Right ventricle myocardium inferior (tissue), 1 donor: ENCODE measurements at regions not wholly inside any gene's neighbourhood (a gene's known extent, or its start where the extent isn't known, plus 50 kb on each side); places are given as distances from the start of the nearest gene placed in this dataset.

Experiments
- ATAC-seq: fragments of 200-7000 bp; cut with Tn5 transposase; one replicate; pipeline ENCODE4 v1.9.1; 2020; ENCODE audit warnings: mild to moderate bottlenecking, moderate library complexity
- DNase-seq: peaks from one replicate; pipeline ENCODE4 v3.0.0; 2021; ENCODE audit errors: missing footprints
- intact Hi-C: fragments of 100-400 bp; cut with DNase I; formaldehyde crosslinking; loops from one replicate; pipeline ENCODE4 v1.11.0; 2022
- donor health status: DM: no; HTN: yes; CAD: no; lungs with severe emphysema.

- no peak for ATAC-seq
- intact Hi-C loops, result no loop called here
- no peak for DNase-seq
These were observed 344.9 kb upstream of the MKI67 start for GRCh38 chr10:128471151-128471550.

- DNase-seq (no peak), ATAC-seq (no peak)
- intact Hi-C loops, result no loop called here
These were observed 346.0 kb upstream of the MKI67 start for GRCh38 chr10:128472196-128472595.

- ATAC-seq (no peak), DNase-seq (no peak)
- intact Hi-C loops, result no loop called here
These were observed 347.2 kb upstream of the MKI67 start for GRCh38 chr10:128473396-128473795.

GRCh38 chr10:128473911-128474310, 347.7 kb upstream of the MKI67 start:
- ATAC-seq (no peak), DNase-seq (no peak)
- intact Hi-C loops, result no loop called here

GRCh38 chr10:128474571-128474970, 348.3 kb upstream of the MKI67 start:
- intact Hi-C loops, result no loop called here
- ATAC-seq (no peak), DNase-seq (no peak)

GRCh38 chr10:128475686-128476367, 349.6 kb upstream of the MKI67 start:
- DNase-seq (no peak), ATAC-seq (no peak)
- intact Hi-C loops, result no loop called here

GRCh38 chr10:128476368-128476725, 350.1 kb upstream of the MKI67 start:
- no peak for ATAC-seq
- intact Hi-C loops, result no loop called here
- DNase-seq, result no peak

- intact Hi-C loops, result no loop called here
- ATAC-seq (no peak), DNase-seq (no peak)
These were observed 350.6 kb upstream of the MKI67 start for GRCh38 chr10:128476845-128477244.

- no peak for ATAC-seq
- intact Hi-C loops, result no loop called here
- no peak for DNase-seq
These were observed 354.4 kb upstream of the MKI67 start for GRCh38 chr10:128480601-128481000.

- intact Hi-C loops, result no loop called here
- no peak for ATAC-seq
- DNase-seq, result no peak
These were observed 355.1 kb upstream of the MKI67 start for GRCh38 chr10:128481152-128481840.

GRCh38 chr10:128482052-128482451, 355.8 kb upstream of the MKI67 start:
- no peak for ATAC-seq
- intact Hi-C loops, result no loop called here

GRCh38 chr10:128483216-128483615, 357.0 kb upstream of the MKI67 start:
- no peak for ATAC-seq

More at GRCh38 chr10:128482052-128482451, 355.8 kb upstream of the MKI67 start:
- DNase-seq, result no peak

GRCh38 chr10:128484041-128484440, 357.8 kb upstream of the MKI67 start:
- DNase-seq (no peak), ATAC-seq (no peak)
- intact Hi-C loops, result no loop called here

More at GRCh38 chr10:128483216-128483615, 357.0 kb upstream of the MKI67 start:
- intact Hi-C loops, result no loop called here
- DNase-seq, result no peak

GRCh38 chr10:128485701-128486235, 359.5 kb upstream of the MKI67 start:
- ATAC-seq (no peak), DNase-seq (no peak)
- intact Hi-C loops, result no loop called here

- DNase-seq, result no peak
- intact Hi-C loops, result no loop called here
- no peak for ATAC-seq
These were observed 361.3 kb upstream of the MKI67 start for GRCh38 chr10:128487517-128487916.

- ATAC-seq, result no peak
- DNase-seq, result no peak
- intact Hi-C loops, result no loop called here
These were observed 363.4 kb upstream of the MKI67 start for GRCh38 chr10:128489324-128490247.

- intact Hi-C loops, result no loop called here
- ATAC-seq (no peak), DNase-seq (no peak)
These were observed 365.5 kb upstream of the MKI67 start for GRCh38 chr10:128491686-128492085.

- intact Hi-C loops, result no loop called here
- DNase-seq (no peak), ATAC-seq (no peak)
These were observed 367.6 kb upstream of the MKI67 start for GRCh38 chr10:128493811-128494210.

GRCh38 chr10:128494665-128495064, 368.4 kb upstream of the MKI67 start:
- ATAC-seq, result no peak
- no peak for DNase-seq
- intact Hi-C loops, result no loop called here
